PC-3 (cell line): ENCODE measurements at regions not wholly inside any gene's neighbourhood (a gene's known extent, or its start where the extent isn't known, plus 50 kb on each side); places are given as distances from the start of the nearest gene placed in this dataset.

Experiments used
- EZH2phosphoT487 ChIP-seq: fragments of 300-600 bp; sonication (generic); IDR thresholded peaks from 2 replicates; pipeline ENCODE4 v1.6.1; 2018; ENCODE audit warnings: mild to moderate bottlenecking, antibody characterized with exemption, low read length, borderline replicate concordance
- TF ChIP-seq, protein P1 (sequence below): fragments of 300-600 bp; sonication (generic); conservative IDR thresholded peaks from 2 replicates; pipeline ENCODE4 v1.5.1; 2017; ENCODE audit warnings: antibody characterized with exemption, low read depth, mild to moderate bottlenecking, low read length

- TF ChIP-seq, protein P1, sequence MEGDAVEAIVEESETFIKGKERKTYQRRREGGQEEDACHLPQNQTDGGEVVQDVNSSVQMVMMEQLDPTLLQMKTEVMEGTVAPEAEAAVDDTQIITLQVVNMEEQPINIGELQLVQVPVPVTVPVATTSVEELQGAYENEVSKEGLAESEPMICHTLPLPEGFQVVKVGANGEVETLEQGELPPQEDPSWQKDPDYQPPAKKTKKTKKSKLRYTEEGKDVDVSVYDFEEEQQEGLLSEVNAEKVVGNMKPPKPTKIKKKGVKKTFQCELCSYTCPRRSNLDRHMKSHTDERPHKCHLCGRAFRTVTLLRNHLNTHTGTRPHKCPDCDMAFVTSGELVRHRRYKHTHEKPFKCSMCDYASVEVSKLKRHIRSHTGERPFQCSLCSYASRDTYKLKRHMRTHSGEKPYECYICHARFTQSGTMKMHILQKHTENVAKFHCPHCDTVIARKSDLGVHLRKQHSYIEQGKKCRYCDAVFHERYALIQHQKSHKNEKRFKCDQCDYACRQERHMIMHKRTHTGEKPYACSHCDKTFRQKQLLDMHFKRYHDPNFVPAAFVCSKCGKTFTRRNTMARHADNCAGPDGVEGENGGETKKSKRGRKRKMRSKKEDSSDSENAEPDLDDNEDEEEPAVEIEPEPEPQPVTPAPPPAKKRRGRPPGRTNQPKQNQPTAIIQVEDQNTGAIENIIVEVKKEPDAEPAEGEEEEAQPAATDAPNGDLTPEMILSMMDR: no peak
- TF ChIP-seq EZH2phosphoT487: no peak
These were observed 101.8 kb upstream of the CREB1 start for GRCh38 chr2:207427986-207428385.
